Sigmoid colon (tissue), 4 donors: ENCODE measurements at regions not wholly inside any gene's neighbourhood (a gene's known extent, or its start where the extent isn't known, plus 50 kb on each side); places are given as distances from the start of the nearest gene placed in this dataset.

Experiments used
- CTCF ChIP-seq, 4 experiments: fragments of 450-650 bp in 3 of 4; fragments of 200-600 bp in 1 of 4; IDR thresholded peaks; one replicate each; pipeline ENCODE4 v1.5.1; 2016 to 2019; ENCODE audit warnings: antibody characterized with exemption in 4 of 4, mild to moderate bottlenecking in 3 of 4, moderate library complexity in 2 of 4
- EP300 ChIP-seq, 4 donors: sonication (generic); formaldehyde crosslinking; IDR thresholded peaks; one replicate each; pipeline ENCODE4 v1.6.1; 2017; ENCODE audit warnings: antibody characterized with exemption in 4 of 4

- TF ChIP-seq EP300 (IDR thresholded peaks at IDR 0.05) (no peak), CTCF (IDR thresholded peaks at IDR 0.05) (no peak)
Measured at GRCh38 chr15:93882779-93883178, 348.6 kb upstream of the MCTP2 start.
